ENCODE measurements at regions not wholly inside any gene's neighbourhood (a gene's known extent, or its start where the extent isn't known, plus 50 kb on each side); places are given as distances from the start of the nearest gene placed in this dataset.

GRCh38 chr12:59100585-59100984 lies 180.3 kb upstream of the LRIG3 start:
- no peaks in the 10 kb centered on the region for H3K4me1 ChIP-seq
- H3K27me3 ChIP-seq = no peaks in the 10 kb centered on the region
- WGBS = 78% methylated on average over 4 of the region's 4 CpGs
- TF ChIP-seq EP300 (IDR thresholded peaks at IDR 0.05) (no peak), POLR2A (IDR thresholded peaks at IDR 0.05) (no peak), CTCF (IDR thresholded peaks at IDR 0.05) (no peak), POLR2AphosphoS5 (IDR thresholded peaks at IDR 0.05) (no peak)
- H3K36me3 ChIP-seq = no peaks in the 10 kb centered on the region
- H3K27ac ChIP-seq = no peak overlapping the region
- H3K4me3 ChIP-seq = no peak overlapping the region
- H3K9me3 ChIP-seq = no peaks in the 10 kb centered on the region
- DNase-seq (ENCODE audit: low spot score in 2 of 2) = no peak

DNA sequence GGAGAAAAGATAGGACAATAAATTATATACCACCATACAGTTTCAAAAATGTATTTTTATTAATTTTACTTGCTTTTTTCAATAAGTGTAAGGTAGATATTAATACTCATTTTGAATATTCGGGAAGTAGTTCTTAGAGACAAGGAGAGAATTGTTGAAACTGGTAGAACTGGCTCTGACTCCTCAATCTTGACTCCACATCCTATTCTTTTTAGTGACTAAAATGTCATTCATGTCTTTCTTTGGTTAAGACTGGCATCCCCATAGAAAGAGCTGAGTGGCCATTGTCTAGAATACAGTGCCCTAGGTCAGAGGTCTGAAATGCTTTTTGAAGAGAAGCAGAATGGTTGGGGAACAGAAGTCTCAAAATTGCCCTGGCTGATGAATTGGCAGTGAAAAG lies 177.6 kb upstream of the LRIG3 start:
- WGBS = 57% methylated on average over 1 of the region's 1 CpG

GRCh38 chr12:59096246-59096645 lies 175.9 kb upstream of the LRIG3 start:
- no peaks in the 10 kb centered on the region for H3K9me3 ChIP-seq
- no peaks in the 10 kb centered on the region for H3K4me1 ChIP-seq

More for the DNA sequence above, 177.6 kb upstream of the LRIG3 start:
- Histone ChIP-seq H3K4me3 (no peak overlapping the region), H3K9me3 (no peaks in the 10 kb centered on the region), H3K27ac (no peak overlapping the region), H3K36me3 (no peaks in the 10 kb centered on the region), H3K27me3 (no peaks in the 10 kb centered on the region), H3K4me1 (no peaks in the 10 kb centered on the region)
- TF ChIP-seq CTCF (IDR thresholded peaks at IDR 0.05) (no peak), POLR2A (IDR thresholded peaks at IDR 0.05) (no peak), EP300 (IDR thresholded peaks at IDR 0.05) (no peak), POLR2AphosphoS5 (IDR thresholded peaks at IDR 0.05) (no peak)
- DNase-seq (ENCODE audit: low spot score in 2 of 2) = no peak

GRCh38 chr12:59093073-59093772 lies 172.9 kb upstream of the LRIG3 start:
- H3K4me1 ChIP-seq = no peaks in the 10 kb centered on the region
- no peak overlapping the region for H3K4me3 ChIP-seq
- no peaks in the 10 kb centered on the region for H3K27me3 ChIP-seq
- 98% methylated on average over 1 of the region's 1 CpG for WGBS
- TF ChIP-seq POLR2A (IDR thresholded peaks at IDR 0.05) (no peak), POLR2AphosphoS5 (IDR thresholded peaks at IDR 0.05) (no peak)
- H3K9me3 ChIP-seq = no peaks in the 10 kb centered on the region
- no peaks in the 10 kb centered on the region for H3K36me3 ChIP-seq
- DNase-seq (ENCODE audit: low spot score in 2 of 2) = no peak
- no peak overlapping the region for H3K27ac ChIP-seq

More at GRCh38 chr12:59096246-59096645, 175.9 kb upstream of the LRIG3 start:
- Histone ChIP-seq H3K36me3 (no peaks in the 10 kb centered on the region), H3K4me3 (no peak overlapping the region), H3K27ac (no peak overlapping the region), H3K27me3 (no peaks in the 10 kb centered on the region)
- no peak for DNase-seq (ENCODE audit: low spot score in 2 of 2)
- no peak for TF ChIP-seq POLR2A (IDR thresholded peaks at IDR 0.05)
- no peak for TF ChIP-seq POLR2AphosphoS5 (IDR thresholded peaks at IDR 0.05)
- TF ChIP-seq EP300 (IDR thresholded peaks at IDR 0.05) = no peak
- TF ChIP-seq CTCF (IDR thresholded peaks at IDR 0.05) = no peak

GRCh38 chr12:59088673-59089072 lies 168.4 kb upstream of the LRIG3 start:
- Histone ChIP-seq H3K9me3 (no peaks in the 10 kb centered on the region), H3K36me3 (no peaks in the 10 kb centered on the region), H3K27me3 (no peaks in the 10 kb centered on the region), H3K4me1 (peaks cover 26% of the 10 kb centered on the region), H3K27ac (no peak overlapping the region), H3K4me3 (no peak overlapping the region)
- no peak for DNase-seq (ENCODE audit: low spot score in 2 of 2)
- 48% methylated on average over 5 of the region's 5 CpGs for WGBS
- TF ChIP-seq POLR2AphosphoS5 (IDR thresholded peaks at IDR 0.05) = no peak
- no peak for TF ChIP-seq EP300 (IDR thresholded peaks at IDR 0.05)
- no peak for TF ChIP-seq POLR2A (IDR thresholded peaks at IDR 0.05)
- TF ChIP-seq CTCF (IDR thresholded peaks at IDR 0.05) = no peak

- 64% methylated on average over 3 of the region's 3 CpGs for WGBS
- H3K4me1 ChIP-seq = peaks cover 26% of the 10 kb centered on the region
- H3K4me3 ChIP-seq = no peak overlapping the region
- H3K27ac ChIP-seq = no peak overlapping the region
- no peaks in the 10 kb centered on the region for H3K27me3 ChIP-seq
- H3K9me3 ChIP-seq = no peaks in the 10 kb centered on the region
- TF ChIP-seq CTCF (IDR thresholded peaks at IDR 0.05) (no peak), EP300 (IDR thresholded peaks at IDR 0.05) (no peak), POLR2AphosphoS5 (IDR thresholded peaks at IDR 0.05) (no peak), POLR2A (IDR thresholded peaks at IDR 0.05) (no peak)
- no peak for DNase-seq (ENCODE audit: low spot score in 2 of 2)
- H3K36me3 ChIP-seq = no peaks in the 10 kb centered on the region
Measured at GRCh38 chr12:59087691-59088090, 167.4 kb upstream of the LRIG3 start.
